ENCODE measurements at regions not wholly inside any gene's neighbourhood (a gene's known extent, or its start where the extent isn't known, plus 50 kb on each side); places are given as distances from the start of the nearest gene placed in this dataset.
A peak's percentile ranks its signal among the peaks of the same experiment; 100 is the strongest.

DNA sequence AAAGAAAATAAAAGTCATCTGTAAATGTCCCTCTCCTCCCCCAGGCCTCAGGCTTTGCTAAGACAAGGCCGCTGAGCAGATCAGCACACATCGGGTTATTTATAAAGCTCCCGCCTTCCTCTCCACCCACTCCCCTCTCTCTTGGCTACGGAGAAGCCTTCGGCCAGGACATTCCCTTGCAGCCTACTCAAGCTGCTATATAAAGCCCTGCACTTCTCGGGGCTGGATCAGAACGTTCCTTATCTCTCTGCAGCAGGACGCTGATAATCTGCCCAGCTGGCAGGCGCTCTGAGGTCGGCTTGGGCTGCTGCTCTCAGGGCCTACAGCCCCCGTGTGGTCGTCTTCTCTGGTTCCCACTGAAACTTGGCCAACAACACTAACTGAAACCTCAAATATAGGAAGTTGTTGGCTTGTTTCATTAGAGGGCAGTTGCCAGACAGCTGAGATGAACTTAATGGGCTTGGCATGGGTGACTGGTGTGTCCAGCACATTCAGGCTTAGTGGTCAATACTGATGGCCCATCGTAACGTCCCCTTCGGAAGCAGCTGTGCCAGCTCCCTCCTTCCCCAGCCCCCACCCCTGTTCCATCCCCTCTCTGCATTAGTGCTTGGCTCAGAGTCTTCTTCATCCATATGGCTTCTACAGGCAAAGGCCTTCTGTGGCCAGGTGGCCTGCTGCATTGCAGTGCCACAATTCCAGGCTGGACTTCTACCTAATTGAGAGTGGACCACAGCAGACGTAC lies 64.6 kb downstream of the IER5 start:
- FAIRE-seq (peak; percentile 90), DNase-seq (ENCODE audit: insufficient read length, low spot score) (no peak)
- TF ChIP-seq PAX5 (IDR thresholded peaks at IDR 0.05; ENCODE audit: insufficient read depth, low read length, severe bottlenecking) (no peak), POLR2A (IDR thresholded peaks at IDR 0.05; ENCODE audit: low read depth, low read length) (peak; percentile 45; the same call in 1 of the 2 replicates), POU2F2 (IDR thresholded peaks at IDR 0.05; ENCODE audit: low read depth, low read length) (peak; percentile 82), SPI1 (IDR thresholded peaks at IDR 0.05; ENCODE audit: low read depth, low read length) (no peak; the same call in 1 of the 2 replicates), POLR2AphosphoS5 (IDR thresholded peaks at IDR 0.05; ENCODE audit: low read depth, low read length) (peak; percentile 67), TAF1 (IDR thresholded peaks at IDR 0.05; ENCODE audit: low read depth, low read length) (no peak)

DNA sequence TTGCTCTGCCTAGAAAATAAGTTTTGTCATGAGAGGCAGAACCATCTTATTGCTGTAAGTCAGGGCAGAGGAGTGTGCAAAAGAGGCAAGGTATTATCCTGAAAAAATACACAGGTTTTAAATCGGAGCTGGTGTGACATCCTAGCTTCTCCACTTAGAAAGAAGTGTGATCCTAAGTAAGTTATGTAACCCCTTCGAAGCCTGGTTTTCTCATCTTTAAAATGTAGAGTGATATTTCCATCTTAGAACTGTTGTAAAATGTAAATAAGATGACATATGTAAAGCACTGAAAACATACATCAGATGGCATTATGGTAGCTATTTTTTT lies 65.1 kb downstream of the IER5 start:
- FAIRE-seq (no peak), DNase-seq (ENCODE audit: insufficient read length, low spot score) (no peak)
- TF ChIP-seq SPI1 (IDR thresholded peaks at IDR 0.05; ENCODE audit: low read depth, low read length) (no peak), POU2F2 (IDR thresholded peaks at IDR 0.05; ENCODE audit: low read depth, low read length) (no peak), POLR2AphosphoS5 (IDR thresholded peaks at IDR 0.05; ENCODE audit: low read depth, low read length) (no peak), POLR2A (IDR thresholded peaks at IDR 0.05; ENCODE audit: low read depth, low read length) (no peak), PAX5 (IDR thresholded peaks at IDR 0.05; ENCODE audit: insufficient read depth, low read length, severe bottlenecking) (no peak), TAF1 (IDR thresholded peaks at IDR 0.05; ENCODE audit: low read depth, low read length) (no peak)

GRCh38 chr1:181155339-181155738 lies 66.8 kb downstream of the IER5 start:
- no peak for DNase-seq (ENCODE audit: insufficient read length, low spot score)
- FAIRE-seq, result no peak

GRCh38 chr1:181159451-181160140 lies 71.1 kb downstream of the IER5 start:
- TF ChIP-seq SPI1 (IDR thresholded peaks at IDR 0.05; ENCODE audit: low read depth, low read length), result no peak
- TF ChIP-seq TAF1 (IDR thresholded peaks at IDR 0.05; ENCODE audit: low read depth, low read length), result no peak
- no peak for TF ChIP-seq POLR2AphosphoS5 (IDR thresholded peaks at IDR 0.05; ENCODE audit: low read depth, low read length)
- no peak for TF ChIP-seq PAX5 (IDR thresholded peaks at IDR 0.05; ENCODE audit: insufficient read depth, low read length, severe bottlenecking)
- TF ChIP-seq POU2F2 (IDR thresholded peaks at IDR 0.05; ENCODE audit: low read depth, low read length), result no peak; the same call in 1 of the 2 replicates
- TF ChIP-seq POLR2A (IDR thresholded peaks at IDR 0.05; ENCODE audit: low read depth, low read length), result no peak
- FAIRE-seq (peak; percentile 85), DNase-seq (ENCODE audit: insufficient read length, low spot score) (no peak)

More at GRCh38 chr1:181155339-181155738, 66.8 kb downstream of the IER5 start:
- TF ChIP-seq POLR2A (IDR thresholded peaks at IDR 0.05; ENCODE audit: low read depth, low read length) (no peak), TAF1 (IDR thresholded peaks at IDR 0.05; ENCODE audit: low read depth, low read length) (no peak), POLR2AphosphoS5 (IDR thresholded peaks at IDR 0.05; ENCODE audit: low read depth, low read length) (no peak), SPI1 (IDR thresholded peaks at IDR 0.05; ENCODE audit: low read depth, low read length) (no peak), PAX5 (IDR thresholded peaks at IDR 0.05; ENCODE audit: insufficient read depth, low read length, severe bottlenecking) (no peak), POU2F2 (IDR thresholded peaks at IDR 0.05; ENCODE audit: low read depth, low read length) (no peak)

- no peak for TF ChIP-seq SPI1 (IDR thresholded peaks at IDR 0.05; ENCODE audit: low read depth, low read length)
- TF ChIP-seq POLR2AphosphoS5 (IDR thresholded peaks at IDR 0.05; ENCODE audit: low read depth, low read length), result no peak
- TF ChIP-seq POU2F2 (IDR thresholded peaks at IDR 0.05; ENCODE audit: low read depth, low read length), result no peak
- FAIRE-seq, result no peak
- no peak for DNase-seq (ENCODE audit: insufficient read length, low spot score)
Measured at GRCh38 chr1:181160322-181160721, 71.8 kb downstream of the IER5 start.

GRCh38 chr1:181160998-181161870 lies 72.7 kb downstream of the IER5 start:
- TF ChIP-seq SPI1 (IDR thresholded peaks at IDR 0.05; ENCODE audit: low read depth, low read length), result no peak
- no peak for TF ChIP-seq PAX5 (IDR thresholded peaks at IDR 0.05; ENCODE audit: insufficient read depth, low read length, severe bottlenecking)
- no peak for TF ChIP-seq TAF1 (IDR thresholded peaks at IDR 0.05; ENCODE audit: low read depth, low read length)
- no peak for TF ChIP-seq POLR2A (IDR thresholded peaks at IDR 0.05; ENCODE audit: low read depth, low read length)
- no peak for TF ChIP-seq POLR2AphosphoS5 (IDR thresholded peaks at IDR 0.05; ENCODE audit: low read depth, low read length)
- DNase-seq (ENCODE audit: insufficient read length, low spot score) (no peak), FAIRE-seq (no peak)

DNA sequence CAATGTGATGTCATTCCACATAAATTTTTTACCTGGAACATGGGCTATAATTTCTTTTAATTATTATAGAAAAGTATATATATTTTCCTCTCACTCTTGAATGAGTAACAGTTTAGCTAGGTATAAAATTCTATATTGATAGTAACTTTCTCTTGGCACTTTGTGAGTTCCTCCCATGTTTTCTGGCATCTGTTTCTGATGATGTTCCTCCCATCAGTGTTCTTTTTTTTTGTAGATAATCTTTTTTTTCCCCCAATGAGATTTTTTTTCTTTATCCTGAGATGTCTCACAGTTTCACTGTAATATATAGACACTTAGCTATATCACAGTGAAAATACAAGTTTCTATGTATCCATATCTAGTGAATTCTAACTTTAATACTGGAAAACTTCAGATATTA lies 75.2 kb downstream of the IER5 start:
- no peak for DNase-seq (ENCODE audit: insufficient read length, low spot score)
- no peak for FAIRE-seq
- TF ChIP-seq SPI1 (IDR thresholded peaks at IDR 0.05; ENCODE audit: low read depth, low read length) (no peak), PAX5 (IDR thresholded peaks at IDR 0.05; ENCODE audit: insufficient read depth, low read length, severe bottlenecking) (no peak), POU2F2 (IDR thresholded peaks at IDR 0.05; ENCODE audit: low read depth, low read length) (no peak), TAF1 (IDR thresholded peaks at IDR 0.05; ENCODE audit: low read depth, low read length) (no peak), POLR2AphosphoS5 (IDR thresholded peaks at IDR 0.05; ENCODE audit: low read depth, low read length) (no peak), POLR2A (IDR thresholded peaks at IDR 0.05; ENCODE audit: low read depth, low read length) (no peak)

DNA sequence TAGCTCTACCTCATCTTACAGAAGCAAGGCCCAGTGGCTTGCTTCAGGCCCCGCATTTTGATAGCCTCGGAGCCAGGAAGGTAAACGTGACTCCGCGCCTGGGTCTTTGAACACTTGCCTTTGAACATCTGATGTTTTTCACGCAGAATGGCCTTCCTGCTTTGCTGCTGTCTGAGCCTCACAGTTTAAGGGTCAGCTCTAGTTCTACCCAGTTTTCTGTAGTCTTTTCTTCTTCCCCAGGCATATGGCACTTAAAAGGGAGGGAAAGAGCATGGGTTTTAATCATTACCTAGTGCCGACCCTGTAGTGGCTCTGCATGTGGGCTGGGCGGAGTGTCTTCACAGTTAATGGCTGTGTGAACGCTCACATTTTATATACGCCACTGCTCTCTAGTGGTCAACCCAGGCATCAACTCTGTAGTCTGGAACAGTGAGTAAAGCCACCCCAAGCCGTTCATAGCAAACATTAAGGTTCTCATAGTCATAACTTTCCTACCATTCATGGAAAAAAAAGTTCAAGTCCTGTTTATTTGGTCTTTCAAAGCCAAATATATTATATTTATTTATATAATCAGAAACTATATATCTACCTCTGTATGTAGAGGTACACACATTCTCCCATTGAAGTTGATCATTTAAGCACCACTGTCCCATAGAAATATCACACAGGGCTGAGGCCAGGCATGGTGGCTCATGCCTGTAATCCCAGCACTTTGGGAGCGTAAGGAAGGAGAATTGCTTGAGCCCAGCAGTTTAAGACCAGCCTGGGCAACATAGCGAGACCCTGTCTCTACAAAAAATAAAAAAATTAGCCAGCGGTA lies 78.1 kb downstream of the IER5 start:
- DNase-seq (ENCODE audit: insufficient read length, low spot score) (peak; percentile 52), FAIRE-seq (peak; percentile 95)
- TF ChIP-seq TAF1 (IDR thresholded peaks at IDR 0.05; ENCODE audit: low read depth, low read length) (no peak), POLR2A (IDR thresholded peaks at IDR 0.05; ENCODE audit: low read depth, low read length) (no peak), SPI1 (IDR thresholded peaks at IDR 0.05; ENCODE audit: low read depth, low read length) (no peak), POLR2AphosphoS5 (IDR thresholded peaks at IDR 0.05; ENCODE audit: low read depth, low read length) (no peak), POU2F2 (IDR thresholded peaks at IDR 0.05; ENCODE audit: low read depth, low read length) (no peak), PAX5 (IDR thresholded peaks at IDR 0.05; ENCODE audit: insufficient read depth, low read length, severe bottlenecking) (no peak)

Measured in GM12891 (cell line).